ENCODE measurements at regions not wholly inside any gene's neighbourhood (a gene's known extent, or its start where the extent isn't known, plus 50 kb on each side); places are given as distances from the start of the nearest gene placed in this dataset.

GRCh38 chr10:20958764-20959163 lies 61.7 kb upstream of the NEBL start:
- intact Hi-C loops (cut with micrococcal nuclease; ENCODE audit: unreplicated experiment): no loop called here
- in situ Hi-C loops (cut with HindIII; ENCODE audit: low pct_unique_long_range_greater_than_20kb, low sequenced_read_pairs): no loop called here
- Histone ChIP-seq H3K36me3 (ENCODE audit: control insufficient read depth, insufficient read depth, low read length) (no peaks in the 10 kb centered on the region; the same call in 1 of the 2 replicates), H3K27ac (ENCODE audit: low read length) (no peak overlapping the region), H3K27me3 (ENCODE audit: control insufficient read depth, insufficient read depth, low read length) (no peaks in the 10 kb centered on the region), H3K4me3 (ENCODE audit: low read depth in 2 of 2, low read length in 2 of 2) (no peak overlapping the region), H3K4me1 (ENCODE audit: control insufficient read depth, insufficient read depth, low read length) (no peaks in the 10 kb centered on the region; the same call in 1 of the 2 replicates), H3K9me3 (ENCODE audit: control insufficient read depth, insufficient read depth, low read depth, low read length) (no peaks in the 10 kb centered on the region)
- POLR2A ChIA-PET: no interaction called here
- DNase-seq (ENCODE audit: low read depth, low spot score) (no peak), ATAC-seq (no peak)
- TF ChIP-seq SIN3A (IDR thresholded peaks at IDR 0.05; ENCODE audit: borderline replicate concordance, insufficient read depth, low read depth, low read length): no peak
- TF ChIP-seq TCF7L2 (IDR thresholded peaks at IDR 0.05; ENCODE audit: low read depth, low read length): no peak
- TF ChIP-seq REST (IDR thresholded peaks at IDR 0.05; ENCODE audit: insufficient read depth in 1 of 2, low read depth in 2 of 2, low read length in 1 of 2): no peak
- TF ChIP-seq, protein P1, sequence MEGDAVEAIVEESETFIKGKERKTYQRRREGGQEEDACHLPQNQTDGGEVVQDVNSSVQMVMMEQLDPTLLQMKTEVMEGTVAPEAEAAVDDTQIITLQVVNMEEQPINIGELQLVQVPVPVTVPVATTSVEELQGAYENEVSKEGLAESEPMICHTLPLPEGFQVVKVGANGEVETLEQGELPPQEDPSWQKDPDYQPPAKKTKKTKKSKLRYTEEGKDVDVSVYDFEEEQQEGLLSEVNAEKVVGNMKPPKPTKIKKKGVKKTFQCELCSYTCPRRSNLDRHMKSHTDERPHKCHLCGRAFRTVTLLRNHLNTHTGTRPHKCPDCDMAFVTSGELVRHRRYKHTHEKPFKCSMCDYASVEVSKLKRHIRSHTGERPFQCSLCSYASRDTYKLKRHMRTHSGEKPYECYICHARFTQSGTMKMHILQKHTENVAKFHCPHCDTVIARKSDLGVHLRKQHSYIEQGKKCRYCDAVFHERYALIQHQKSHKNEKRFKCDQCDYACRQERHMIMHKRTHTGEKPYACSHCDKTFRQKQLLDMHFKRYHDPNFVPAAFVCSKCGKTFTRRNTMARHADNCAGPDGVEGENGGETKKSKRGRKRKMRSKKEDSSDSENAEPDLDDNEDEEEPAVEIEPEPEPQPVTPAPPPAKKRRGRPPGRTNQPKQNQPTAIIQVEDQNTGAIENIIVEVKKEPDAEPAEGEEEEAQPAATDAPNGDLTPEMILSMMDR (IDR thresholded peaks at IDR 0.05): no peak
- TF ChIP-seq POLR2AphosphoS5 (IDR thresholded peaks at IDR 0.05; ENCODE audit: low read depth, low read length): no peak
- CTCF ChIA-PET: no interaction called here
- BruUV-seq (replicated peaks): no TSS peak

DNA sequence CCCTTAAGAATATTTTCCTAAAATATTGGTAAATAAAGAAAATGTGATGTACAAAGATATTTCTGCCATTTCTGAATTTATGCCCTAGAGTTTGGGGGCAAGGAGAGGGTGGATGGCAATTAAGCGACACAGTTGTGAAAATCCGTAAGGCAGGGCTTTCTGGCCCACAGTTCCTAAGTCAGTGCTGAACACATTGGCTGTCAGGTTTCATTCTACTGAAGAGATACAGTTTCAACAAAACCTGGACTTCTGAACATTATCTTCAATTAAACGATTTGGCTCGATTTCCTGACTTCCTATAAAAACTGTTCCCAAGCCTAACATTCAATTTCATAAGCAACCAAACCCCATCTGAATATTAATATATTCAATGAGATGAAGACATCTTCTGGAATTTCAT lies 61.1 kb upstream of the NEBL start:
- Histone ChIP-seq H3K9me3 (ENCODE audit: control insufficient read depth, insufficient read depth, low read depth, low read length) (no peaks in the 10 kb centered on the region), H3K36me3 (ENCODE audit: control insufficient read depth, insufficient read depth, low read length) (no peaks in the 10 kb centered on the region; the same call in 1 of the 2 replicates), H3K4me1 (ENCODE audit: control insufficient read depth, insufficient read depth, low read length) (no peaks in the 10 kb centered on the region; the same call in 1 of the 2 replicates), H3K4me3 (ENCODE audit: low read depth in 2 of 2, low read length in 2 of 2) (no peak overlapping the region), H3K27me3 (ENCODE audit: control insufficient read depth, insufficient read depth, low read length) (no peaks in the 10 kb centered on the region), H3K27ac (ENCODE audit: low read length) (no peak overlapping the region)
- TF ChIP-seq REST (IDR thresholded peaks at IDR 0.05; ENCODE audit: insufficient read depth in 1 of 2, low read depth in 2 of 2, low read length in 1 of 2) (no peak), SIN3A (IDR thresholded peaks at IDR 0.05; ENCODE audit: borderline replicate concordance, insufficient read depth, low read depth, low read length) (no peak), POLR2AphosphoS5 (IDR thresholded peaks at IDR 0.05; ENCODE audit: low read depth, low read length) (no peak), TCF7L2 (IDR thresholded peaks at IDR 0.05; ENCODE audit: low read depth, low read length) (no peak)
- TF ChIP-seq, protein P1 (IDR thresholded peaks at IDR 0.05): no peak
- no TSS peak for BruUV-seq (replicated peaks)
- in situ Hi-C loops (cut with HindIII; ENCODE audit: low pct_unique_long_range_greater_than_20kb, low sequenced_read_pairs) (no loop called here), intact Hi-C loops (cut with micrococcal nuclease; ENCODE audit: unreplicated experiment) (no loop called here)
- ChIA-PET POLR2A (no interaction called here), CTCF (no interaction called here)
- DNase-seq (ENCODE audit: low read depth, low spot score) (no peak), ATAC-seq (no peak)
